Neural progenitor cell (in vitro differentiated cells): ENCODE measurements at regions not wholly inside any gene's neighbourhood (a gene's known extent, or its start where the extent isn't known, plus 50 kb on each side); places are given as distances from the start of the nearest gene placed in this dataset.

Experiments
- DNase-seq: peaks from one replicate; pipeline ENCODE4 v3.0.0-alpha.2; 2016; ENCODE audit warnings: low spot score
- H2AFZ ChIP-seq: fragments of 200-600 bp; sonication (generic); replicated peaks from 2 replicates; pipeline ENCODE4 v1.6.1; 2016; ENCODE audit warnings: antibody characterized with exemption
- H3F3A ChIP-seq: fragments of 200-600 bp; sonication (generic); 2 replicates; pipeline ENCODE4 v1.6.1; 2016; ENCODE audit warnings: antibody characterized with exemption, low read depth
- H3K27ac ChIP-seq: fragments of 200-600 bp; sonication (generic); 2 replicates; pipeline ENCODE4 v1.5.1; 2016; ENCODE audit warnings: mild to moderate bottlenecking
- H3K27me3 ChIP-seq: fragments of 200-600 bp; sonication (generic); 2 replicates; pipeline ENCODE4 v1.6.1; 2016; ENCODE audit warnings: mild to moderate bottlenecking, moderate library complexity
- H3K36me3 ChIP-seq: fragments of 200-600 bp; sonication (generic); 2 replicates; pipeline ENCODE4 v1.5.1; 2016
- H3K4me1 ChIP-seq: fragments of 200-600 bp; sonication (generic); 2 replicates; pipeline ENCODE4 v1.6.1; 2016; ENCODE audit warnings: mixed run types
- H3K4me2 ChIP-seq: fragments of 200-600 bp; sonication (generic); 2 replicates; pipeline ENCODE4 v1.6.1; 2016
- H3K4me3 ChIP-seq: fragments of 200-600 bp; sonication (generic); 2 replicates; pipeline ENCODE4 v1.5.1; 2016
- H3K79me2 ChIP-seq: fragments of 200-600 bp; sonication (generic); 2 replicates; pipeline ENCODE4 v1.6.1; 2016; ENCODE audit warnings: low read depth
- H3K9ac ChIP-seq: fragments of 200-600 bp; sonication (generic); 2 replicates; pipeline ENCODE4 v1.6.1; 2016
- H3K9me3 ChIP-seq: fragments of 200-600 bp; sonication (generic); 2 replicates; pipeline ENCODE4 v1.5.1; 2016; ENCODE audit warnings: low read depth
- H4K20me1 ChIP-seq: fragments of 200-600 bp; sonication (generic); 2 replicates; pipeline ENCODE4 v1.6.1; 2016; ENCODE audit warnings: low read depth
- H3K27ac Mint-ChIP-seq: 3 replicates; pipeline ENCODE4 v1.8.0; 2021; ENCODE audit warnings: mixed read lengths
- H3K27me3 Mint-ChIP-seq: 2 replicates; pipeline ENCODE4 v1.8.0; 2022; ENCODE audit warnings: low read depth, mild to moderate bottlenecking, inconsistent platforms, moderate library complexity, mixed read lengths; ENCODE audit not compliant: insufficient read depth
- H3K36me3 Mint-ChIP-seq: 3 replicates; pipeline ENCODE4 v1.8.0; 2021; ENCODE audit warnings: mixed read lengths
- H3K4me1 Mint-ChIP-seq: 3 replicates; pipeline ENCODE4 v1.8.0; 2021; ENCODE audit warnings: mixed read lengths
- H3K4me3 Mint-ChIP-seq: 3 replicates; pipeline ENCODE4 v1.8.0; 2021; ENCODE audit warnings: mild to moderate bottlenecking, moderate library complexity, mixed read lengths
- H3K9me3 Mint-ChIP-seq: 3 replicates; pipeline ENCODE4 v1.8.0; 2020; ENCODE audit warnings: mixed read lengths
- CTCF ChIP-seq: fragments of 200-600 bp; sonication (generic); IDR thresholded peaks from 2 replicates; pipeline ENCODE4 v1.5.1; 2017; ENCODE audit warnings: antibody characterized with exemption, mild to moderate bottlenecking
- EZH2 ChIP-seq: fragments of 200-600 bp; sonication (generic); IDR thresholded peaks from 2 replicates; pipeline ENCODE4 v1.6.1; 2017; ENCODE audit warnings: antibody characterized with exemption, mild to moderate bottlenecking, moderate library complexity
- EZH2phosphoT487 ChIP-seq: fragments of 200-600 bp; sonication (generic); IDR thresholded peaks from 2 replicates; pipeline ENCODE4 v1.6.1; 2017; ENCODE audit warnings: antibody characterized with exemption

GRCh38 chr20:54940522-54940921, 465.1 kb downstream of the DOK5 start:
- H3K9me3 Mint-ChIP-seq: no peaks in the 10 kb centered on the region
- H3K4me1 ChIP-seq: peaks cover 3% of the 10 kb centered on the region
- no peaks in the 10 kb centered on the region for H3K9me3 ChIP-seq
- no peak overlapping the region for H3K9ac ChIP-seq
- H3K36me3 Mint-ChIP-seq: no peaks in the 10 kb centered on the region
- TF ChIP-seq EZH2 (no peak), EZH2phosphoT487 (no peak), CTCF (no peak)
- H3F3A ChIP-seq: no peaks in the 10 kb centered on the region
- no peak overlapping the region for H3K4me3 Mint-ChIP-seq
- H4K20me1 ChIP-seq: no peaks in the 10 kb centered on the region
- H3K4me3 ChIP-seq: no peak overlapping the region
- H3K27ac Mint-ChIP-seq: no peak overlapping the region
- no peak overlapping the region for H2AFZ ChIP-seq
- no peaks in the 10 kb centered on the region for H3K27me3 Mint-ChIP-seq
- H3K4me1 Mint-ChIP-seq: peaks cover 2% of the 10 kb centered on the region
- no peaks in the 10 kb centered on the region for H3K27me3 ChIP-seq
- H3K79me2 ChIP-seq: no peaks in the 10 kb centered on the region
- H3K36me3 ChIP-seq: no peaks in the 10 kb centered on the region
- DNase-seq: no peak
- H3K27ac ChIP-seq: no peak overlapping the region
- no peak overlapping the region for H3K4me2 ChIP-seq

GRCh38 chr20:54938707-54939106, 463.3 kb downstream of the DOK5 start:
- no peak overlapping the region for H3K4me3 ChIP-seq
- TF ChIP-seq EZH2 (no peak), EZH2phosphoT487 (no peak), CTCF (no peak)
- Mint-ChIP-seq H3K27me3 (no peaks in the 10 kb centered on the region), H3K27ac (no peak overlapping the region), H3K9me3 (no peaks in the 10 kb centered on the region), H3K4me1 (peaks cover 2% of the 10 kb centered on the region), H3K36me3 (no peaks in the 10 kb centered on the region), H3K4me3 (no peak overlapping the region)
- no peaks in the 10 kb centered on the region for H3K27me3 ChIP-seq
- no peak overlapping the region for H3K9ac ChIP-seq
- H3K36me3 ChIP-seq: no peaks in the 10 kb centered on the region
- H3K27ac ChIP-seq: no peak overlapping the region
- no peaks in the 10 kb centered on the region for H3F3A ChIP-seq
- H4K20me1 ChIP-seq: no peaks in the 10 kb centered on the region
- DNase-seq: no peak
- no peaks in the 10 kb centered on the region for H3K9me3 ChIP-seq
- no peak overlapping the region for H3K4me2 ChIP-seq
- no peak overlapping the region for H2AFZ ChIP-seq
- peaks cover 3% of the 10 kb centered on the region for H3K4me1 ChIP-seq
- no peaks in the 10 kb centered on the region for H3K79me2 ChIP-seq

GRCh38 chr20:54933212-54933904, 458.0 kb downstream of the DOK5 start:
- Histone ChIP-seq H3K36me3 (no peaks in the 10 kb centered on the region), H3F3A (no peaks in the 10 kb centered on the region), H3K27ac (no peak overlapping the region), H3K9ac (no peak overlapping the region), H4K20me1 (no peaks in the 10 kb centered on the region), H3K27me3 (no peaks in the 10 kb centered on the region), H3K79me2 (no peaks in the 10 kb centered on the region), H3K4me1 (peaks cover 3% of the 10 kb centered on the region), H2AFZ (no peak overlapping the region), H3K4me2 (no peak overlapping the region), H3K9me3 (no peaks in the 10 kb centered on the region), H3K4me3 (no peak overlapping the region)
- H3K4me3 Mint-ChIP-seq: no peak overlapping the region
- no peak for DNase-seq
- peaks cover 2% of the 10 kb centered on the region for H3K9me3 Mint-ChIP-seq
- no peak for TF ChIP-seq CTCF
- TF ChIP-seq EZH2: no peak
- TF ChIP-seq EZH2phosphoT487: no peak
- H3K4me1 Mint-ChIP-seq: no peaks in the 10 kb centered on the region
- H3K27me3 Mint-ChIP-seq: no peaks in the 10 kb centered on the region
- no peaks in the 10 kb centered on the region for H3K36me3 Mint-ChIP-seq
- H3K27ac Mint-ChIP-seq: no peak overlapping the region
